GM18951 (cell line): ENCODE measurements at regions not wholly inside any gene's neighbourhood (a gene's known extent, or its start where the extent isn't known, plus 50 kb on each side); places are given as distances from the start of the nearest gene placed in this dataset.
"Not testable (repeated sequence)": the region's sequence is repeated elsewhere in the genome, so short reads cannot be mapped to it uniquely, and the experiment has no call there.

Experiments
- POLR2A ChIP-seq: IDR thresholded peaks from 4 replicates; pipeline ENCODE4 v1.6.1; 2011; ENCODE audit warnings: mild to moderate bottlenecking; ENCODE audit not compliant: insufficient read length, insufficient read depth; ENCODE audit errors: extremely low read depth
- in situ Hi-C: fragments of 300-500 bp; cut with MboI; formaldehyde crosslinking; loops from one replicate; pipeline ENCODE4 v1.12.0; 2022; ENCODE audit warnings: low sequenced_read_pairs, mixed read lengths, inconsistent platforms; ENCODE audit not compliant: unreplicated experiment

- no peak for TF ChIP-seq POLR2A
- in situ Hi-C loops, result no loop called here
Measured at GRCh38 chr5:158226496-158226895, 367.6 kb upstream of the CLINT1 start.

- no peak for TF ChIP-seq POLR2A
- in situ Hi-C loops, result no loop called here
Measured at GRCh38 chr5:158224253-158224652, 365.3 kb upstream of the CLINT1 start.

GRCh38 chr5:158223054-158223600 is 364.2 kb upstream of the CLINT1 start:
- TF ChIP-seq POLR2A, result no peak
- in situ Hi-C loops, result no loop called here

- in situ Hi-C loops, result no loop called here
Measured at GRCh38 chr5:158212917-158213316, 354.0 kb upstream of the CLINT1 start.

GRCh38 chr5:158212237-158212636 is 353.3 kb upstream of the CLINT1 start:
- in situ Hi-C loops, result no loop called here
- TF ChIP-seq POLR2A, result no peak

More at GRCh38 chr5:158212917-158213316, 354.0 kb upstream of the CLINT1 start:
- TF ChIP-seq POLR2A, result no peak

- TF ChIP-seq POLR2A, result no peak
- in situ Hi-C loops, result no loop called here
Measured at GRCh38 chr5:158209219-158209908, 350.4 kb upstream of the CLINT1 start.

- in situ Hi-C loops, result no loop called here
- TF ChIP-seq POLR2A, result no peak
Measured at GRCh38 chr5:158207733-158208132, 348.8 kb upstream of the CLINT1 start.

- in situ Hi-C loops, result no loop called here
- TF ChIP-seq POLR2A, result no peak
Measured at GRCh38 chr5:158205992-158206391, 347.0 kb upstream of the CLINT1 start.

GRCh38 chr5:158203261-158203660 is 344.3 kb upstream of the CLINT1 start:
- no peak for TF ChIP-seq POLR2A
- in situ Hi-C loops, result no loop called here

GRCh38 chr5:158202801-158203200 is 343.9 kb upstream of the CLINT1 start:
- no peak for TF ChIP-seq POLR2A
- in situ Hi-C loops, result no loop called here

GRCh38 chr5:158200619-158201018 is 341.7 kb upstream of the CLINT1 start:
- in situ Hi-C loops, result no loop called here
- no peak for TF ChIP-seq POLR2A

GRCh38 chr5:158198636-158199035 is 339.7 kb upstream of the CLINT1 start:
- no peak for TF ChIP-seq POLR2A
- in situ Hi-C loops, result no loop called here

GRCh38 chr5:158195416-158196210 is 336.7 kb upstream of the CLINT1 start:
- no peak for TF ChIP-seq POLR2A
- in situ Hi-C loops, result no loop called here

- in situ Hi-C loops, result no loop called here
- TF ChIP-seq POLR2A, result no peak
Measured at GRCh38 chr5:158194561-158194976, 335.6 kb upstream of the CLINT1 start.

GRCh38 chr5:158193395-158193794 is 334.4 kb upstream of the CLINT1 start:
- in situ Hi-C loops, result not testable (repeated sequence)
